ENCODE measurements at regions not wholly inside any gene's neighbourhood (a gene's known extent, or its start where the extent isn't known, plus 50 kb on each side); places are given as distances from the start of the nearest gene placed in this dataset.
"Not testable (repeated sequence)": the region's sequence is repeated elsewhere in the genome, so short reads cannot be mapped to it uniquely, and the experiment has no call there.

DNA sequence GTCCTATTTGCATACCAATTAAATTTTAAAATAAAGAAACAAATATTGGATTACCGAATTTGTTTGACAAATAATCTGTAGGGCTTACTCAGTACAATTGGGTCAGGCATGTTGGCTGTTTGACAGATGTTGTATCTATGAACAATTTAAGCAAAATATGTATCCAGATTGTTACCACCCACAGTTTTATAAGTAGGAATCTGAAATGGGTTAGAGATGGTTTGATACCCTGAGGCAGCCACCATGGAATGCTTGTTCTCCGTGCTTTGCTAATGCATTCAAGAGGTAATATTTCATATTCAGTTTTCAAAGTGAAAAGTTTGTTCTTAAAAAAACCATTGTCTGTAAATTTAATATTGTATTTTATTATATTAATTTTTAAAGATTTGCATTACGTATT lies 285.1 kb upstream of the ARRDC3 start:
- no peak for DNase-seq (ENCODE audit: low read depth in 2 of 2)

DNA sequence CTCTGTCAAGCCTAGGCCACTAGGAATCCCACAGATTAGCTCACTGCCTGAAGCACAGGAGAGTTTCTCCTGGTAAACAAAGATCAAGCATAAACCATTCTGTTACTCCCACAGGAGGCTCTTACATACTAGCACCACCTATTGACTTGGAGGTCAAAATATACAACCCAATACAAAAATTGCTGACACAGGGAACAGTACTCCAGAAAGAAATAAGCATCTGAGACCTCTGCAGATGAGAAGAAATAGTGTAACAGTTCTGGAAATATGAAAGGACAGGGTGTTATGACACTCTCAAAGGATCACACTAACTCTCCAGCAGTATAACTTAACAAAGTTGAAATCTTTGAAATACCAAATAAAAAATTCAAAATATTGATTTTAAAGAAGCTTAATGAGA lies 269.6 kb upstream of the ARRDC3 start:
- DNase-seq (ENCODE audit: low read depth in 2 of 2) = no peak

- no peak for DNase-seq (ENCODE audit: low read depth in 2 of 2)
These were observed 268.6 kb upstream of the ARRDC3 start for GRCh38 chr5:91651704-91652103.

DNA sequence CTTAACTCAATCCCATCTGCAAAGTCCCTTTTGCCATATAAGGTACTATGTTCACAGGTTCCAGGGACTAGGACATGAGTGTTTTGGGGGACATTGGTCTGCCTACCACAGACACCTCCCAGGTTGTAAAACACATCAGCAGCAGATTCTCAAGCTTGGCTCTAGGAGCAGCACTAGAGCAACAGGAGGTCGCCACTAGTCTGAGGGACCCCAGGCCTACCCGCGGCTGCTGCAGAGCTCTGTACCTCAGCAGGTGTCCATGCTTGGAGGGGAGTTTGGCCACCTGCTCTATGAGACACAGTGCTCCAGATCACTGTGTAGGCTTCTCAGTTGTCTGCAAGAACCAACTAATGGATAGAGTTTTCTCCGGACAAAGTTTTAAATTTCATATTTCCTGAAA lies 262.2 kb upstream of the ARRDC3 start:
- no peak for DNase-seq (ENCODE audit: low read depth in 2 of 2)

DNA sequence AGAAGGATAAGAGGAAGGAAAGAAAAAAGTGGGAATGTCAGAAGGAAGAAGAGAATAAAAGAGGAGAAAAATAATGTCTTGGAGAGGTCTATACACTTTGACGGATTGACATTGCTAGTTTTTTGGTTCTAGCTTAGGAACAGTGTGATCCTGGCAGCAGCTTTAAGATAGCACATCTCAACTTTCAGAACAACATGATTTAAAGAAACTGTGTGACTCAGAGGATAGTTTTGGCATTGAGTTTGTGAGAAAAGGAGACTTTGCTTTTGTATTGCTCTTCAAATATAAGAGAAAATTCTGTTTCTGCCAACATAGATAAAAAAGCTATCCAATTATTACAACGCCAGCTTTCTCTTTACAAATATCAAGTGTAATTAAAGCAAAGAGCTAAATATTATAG lies 260.7 kb upstream of the ARRDC3 start:
- no peak for DNase-seq (ENCODE audit: low read depth in 2 of 2)

- no peak for DNase-seq (ENCODE audit: low read depth in 2 of 2)
These were observed 259.5 kb upstream of the ARRDC3 start for GRCh38 chr5:91642581-91642980.

- peak; percentile 21 to 59 for DNase-seq (ENCODE audit: low read depth in 2 of 2)
These were observed 258.7 kb upstream of the ARRDC3 start for GRCh38 chr5:91641730-91642350.

- no peak for DNase-seq (ENCODE audit: low read depth in 2 of 2)
These were observed 256.6 kb upstream of the ARRDC3 start for GRCh38 chr5:91639744-91640143.

- DNase-seq (ENCODE audit: low read depth in 2 of 2) = no peak
These were observed 254.9 kb upstream of the ARRDC3 start for GRCh38 chr5:91638010-91638409.

- no peak for DNase-seq (ENCODE audit: low read depth in 2 of 2)
These were observed 253.0 kb upstream of the ARRDC3 start for GRCh38 chr5:91635950-91636734.

GRCh38 chr5:91632871-91633270 lies 249.8 kb upstream of the ARRDC3 start:
- DNase-seq (ENCODE audit: low read depth in 2 of 2) = no peak

GRCh38 chr5:91611746-91612145 lies 228.6 kb upstream of the ARRDC3 start:
- no peak for DNase-seq (ENCODE audit: low read depth in 2 of 2)

GRCh38 chr5:91607675-91608074 lies 224.6 kb upstream of the ARRDC3 start:
- DNase-seq (ENCODE audit: low read depth in 2 of 2) = no peak

GRCh38 chr5:91599863-91600262 lies 216.7 kb upstream of the ARRDC3 start:
- no peak for DNase-seq (ENCODE audit: low read depth in 2 of 2)

DNA sequence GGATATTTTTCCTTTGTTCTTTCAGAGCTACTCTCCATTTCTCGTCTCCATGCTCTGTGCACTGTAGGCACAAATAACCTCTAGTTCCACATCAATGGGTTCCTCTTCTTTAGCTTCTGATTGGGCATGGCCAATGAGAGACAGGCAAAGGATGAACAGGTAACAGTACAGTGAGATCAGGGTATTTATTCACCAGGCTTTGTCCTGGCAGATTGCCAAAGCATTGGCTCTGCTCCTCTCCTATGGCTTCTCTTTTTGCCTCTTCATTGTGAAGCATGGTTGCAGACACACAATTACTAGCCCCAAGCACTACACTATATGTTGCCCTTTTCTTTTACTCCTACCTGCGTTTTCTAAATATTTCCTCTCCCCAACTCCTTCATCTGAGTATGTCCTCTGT lies 215.1 kb upstream of the ARRDC3 start:
- DNase-seq (ENCODE audit: low read depth in 2 of 2) = peak in 1 of 2 donors; percentile 1

DNA sequence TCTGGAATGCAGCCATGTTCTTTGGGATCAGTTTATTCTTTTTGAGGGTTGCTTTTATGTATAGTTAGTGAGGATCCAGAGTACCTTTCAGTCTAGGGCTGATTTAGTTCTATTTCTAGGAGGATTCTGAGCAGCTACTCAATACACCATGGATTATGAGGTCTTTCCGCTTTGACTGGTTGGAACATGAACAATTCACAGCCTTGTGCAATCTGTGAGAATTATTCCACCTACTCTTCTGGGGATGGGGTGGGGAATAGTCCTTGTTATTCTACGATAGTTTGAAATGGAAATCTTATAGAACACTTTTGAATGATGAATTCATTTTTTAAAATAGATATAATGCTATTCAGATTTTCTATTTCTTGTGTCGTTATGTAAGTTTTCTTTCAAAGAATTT lies 212.3 kb upstream of the ARRDC3 start:
- DNase-seq (ENCODE audit: low read depth in 2 of 2) = no peak

GRCh38 chr5:91591076-91591475 lies 208.0 kb upstream of the ARRDC3 start:
- DNase-seq (ENCODE audit: low read depth in 2 of 2) = no peak

GRCh38 chr5:91586232-91586631 lies 203.1 kb upstream of the ARRDC3 start:
- DNase-seq (ENCODE audit: low read depth in 2 of 2) = no peak

DNA sequence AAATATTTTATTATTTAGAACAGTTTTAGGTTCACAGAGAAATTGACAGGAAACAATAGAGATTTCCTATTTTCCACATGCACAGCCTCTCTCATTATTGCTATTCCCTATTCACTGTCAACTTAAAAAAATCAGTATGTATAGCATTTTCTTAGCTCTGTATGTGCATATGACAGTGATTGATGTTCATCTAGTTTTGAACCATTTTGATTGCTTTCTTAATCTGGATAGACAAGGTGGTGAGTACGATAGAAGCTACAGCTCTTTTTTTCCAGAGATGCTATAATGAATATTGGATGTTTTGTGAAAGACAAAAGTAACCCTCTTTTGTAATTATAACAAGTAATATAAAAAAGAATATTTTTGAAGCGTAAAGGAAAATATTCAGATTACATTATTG lies 201.2 kb upstream of the ARRDC3 start:
- DNase-seq (ENCODE audit: low read depth in 2 of 2) = no peak

- not testable (repeated sequence) for DNase-seq (ENCODE audit: low read depth in 2 of 2)
These were observed 182.9 kb upstream of the ARRDC3 start for GRCh38 chr5:91566012-91566411.

- no peak for DNase-seq (ENCODE audit: low read depth in 2 of 2)
These were observed 179.8 kb upstream of the ARRDC3 start for GRCh38 chr5:91562922-91563321.

DNA sequence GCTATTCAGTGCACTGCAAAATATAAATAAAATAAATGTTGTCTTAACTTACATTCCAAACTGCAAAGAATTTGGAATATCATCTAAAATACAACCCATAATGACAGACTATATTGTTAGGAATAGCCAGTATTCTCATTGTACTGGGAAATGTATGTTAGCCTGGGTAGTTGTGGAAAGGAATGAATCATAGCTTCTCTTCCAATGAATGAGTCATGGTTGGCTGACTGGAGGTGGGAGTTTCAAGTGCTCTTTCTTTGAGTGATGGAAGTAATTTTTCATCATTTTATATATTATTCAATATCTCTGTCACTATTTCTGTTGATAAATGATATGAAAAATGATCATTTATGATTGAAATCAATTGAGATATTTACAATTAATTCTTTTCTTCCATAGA lies 158.6 kb upstream of the ARRDC3 start:
- DNase-seq (ENCODE audit: low read depth in 2 of 2) = peak in 1 of 2 donors; percentile 15

DNA sequence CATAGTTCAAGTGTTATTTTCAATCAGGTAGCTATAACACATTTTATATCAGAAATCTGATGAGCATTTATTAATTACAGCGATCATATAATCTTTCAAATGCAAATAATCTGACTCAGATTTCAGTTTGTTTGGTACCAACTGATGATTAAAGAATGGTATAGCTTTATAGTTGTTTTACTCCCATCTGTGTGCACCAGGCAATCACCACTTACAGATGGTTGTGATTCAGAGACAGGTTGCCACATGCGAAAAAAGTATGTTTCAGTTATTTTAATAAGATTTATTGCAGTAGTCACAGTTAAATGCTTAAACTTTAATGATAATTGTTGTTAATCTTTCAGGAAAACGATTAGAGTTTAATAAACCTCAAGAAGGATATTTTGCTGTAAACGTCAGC lies 155.1 kb upstream of the ARRDC3 start:
- DNase-seq (ENCODE audit: low read depth in 2 of 2) = no peak

Measured in lung microvascular endothelial cell (primary cell).